HEK293 (cell line): ENCODE measurements at regions not wholly inside any gene's neighbourhood (a gene's known extent, or its start where the extent isn't known, plus 50 kb on each side); places are given as distances from the start of the nearest gene placed in this dataset.
A peak's percentile ranks its signal among the peaks of the same experiment; 100 is the strongest.
"Not testable (repeated sequence)": the region's sequence is repeated elsewhere in the genome, so short reads cannot be mapped to it uniquely, and the experiment has no call there.

Experiments used
- CTCF ChIA-PET: fragments of 350-600 bp; formaldehyde crosslinking; extraction: SDS; loops from one replicate; lab custom pipeline; 2021; ENCODE audit warnings: antibody characterized with exemption; lab: Yijun Ruan, JAX
- POLR2A ChIA-PET: fragments of 300-600 bp; formaldehyde crosslinking; extraction: SDS; loops from one replicate; lab custom pipeline; 2020; ENCODE audit warnings: antibody characterized with exemption, inconsistent platforms; lab: Yijun Ruan, JAX
- H3K27ac ChIP-seq: fragments of 200-500 bp; sonication (Bioruptor generic); 2 replicates; pipeline ENCODE4 v1.5.1; 2014; ENCODE audit warnings: low read depth, low read length, control low read depth, inconsistent platforms; ENCODE audit errors: extremely low read depth
- H3K36me3 ChIP-seq, 2 experiments: fragments of 200-500 bp in 1 of 2; sonication (Bioruptor generic) in 1 of 2; 1 replicate in 1 of 2; 2 replicates in 1 of 2; pipeline ENCODE4 v1.5.1; 2014 to 2017; ENCODE audit warnings: inconsistent platforms in 2 of 2, low read length in 2 of 2; ENCODE audit not compliant: control insufficient read depth in 2 of 2, insufficient read depth in 1 of 2
- H3K4me1 ChIP-seq: fragments of 200-500 bp; sonication (Bioruptor generic); 2 replicates; pipeline ENCODE4 v1.5.1; 2014; ENCODE audit warnings: mild to moderate bottlenecking, low read length, inconsistent platforms; ENCODE audit not compliant: control insufficient read depth, insufficient read depth
- H3K4me3 ChIP-seq: 2 replicates; pipeline ENCODE4 v1.5.1; 2011; ENCODE audit warnings: low read depth, mild to moderate bottlenecking, control low read depth, low read length, moderate library complexity
- H3K9me3 ChIP-seq: fragments of 200-500 bp; sonication (Bioruptor generic); 2 replicates; pipeline ENCODE4 v1.5.1; 2014; ENCODE audit warnings: low read depth, low read length, inconsistent platforms; ENCODE audit not compliant: control insufficient read depth, insufficient read depth
- OVOL3 ChIP-seq: fragments of 450-650 bp; formaldehyde crosslinking; IDR thresholded peaks from 2 replicates; pipeline ENCODE4 v1.5.1; 2016; ENCODE audit warnings: missing biosample characterization, missing genetic modification characterization
- ZIC2 ChIP-seq: fragments of 450-650 bp; formaldehyde crosslinking; IDR thresholded peaks from 2 replicates; pipeline ENCODE4 v1.5.1; 2016; ENCODE audit warnings: missing biosample characterization, missing genetic modification characterization
- ZNF112 ChIP-seq: fragments of 450-650 bp; formaldehyde crosslinking; IDR thresholded peaks from 2 replicates; pipeline ENCODE4 v1.5.0; 2017; ENCODE audit warnings: missing biosample characterization, missing genetic modification characterization
- ZNF133 ChIP-seq: fragments of 450-650 bp; formaldehyde crosslinking; IDR thresholded peaks from 2 replicates; pipeline ENCODE4 v1.5.1; 2016; ENCODE audit warnings: missing biosample characterization, missing genetic modification characterization
- ZNF146 ChIP-seq: fragments of 450-650 bp; formaldehyde crosslinking; IDR thresholded peaks from 2 replicates; pipeline ENCODE4 v1.5.1; 2016; ENCODE audit warnings: missing biosample characterization, missing genetic modification characterization
- ZNF16 ChIP-seq: fragments of 450-650 bp; formaldehyde crosslinking; IDR thresholded peaks from 2 replicates; pipeline ENCODE4 v1.5.1; 2016; ENCODE audit warnings: low read depth, missing biosample characterization, missing genetic modification characterization
- ZNF174 ChIP-seq: fragments of 450-650 bp; formaldehyde crosslinking; IDR thresholded peaks from 2 replicates; pipeline ENCODE4 v1.5.0; 2017; ENCODE audit warnings: missing biosample characterization, mild to moderate bottlenecking, missing genetic modification characterization
- ZNF211 ChIP-seq: fragments of 450-650 bp; formaldehyde crosslinking; IDR thresholded peaks from 2 replicates; pipeline ENCODE4 v1.5.1; 2016; ENCODE audit warnings: low read depth, missing biosample characterization, missing genetic modification characterization
- ZNF214 ChIP-seq: fragments of 450-650 bp; formaldehyde crosslinking; IDR thresholded peaks from 2 replicates; pipeline ENCODE4 v1.5.1; 2017; ENCODE audit warnings: missing biosample characterization, mild to moderate bottlenecking, missing genetic modification characterization, borderline replicate concordance
- ZNF362 ChIP-seq: fragments of 450-650 bp; formaldehyde crosslinking; IDR thresholded peaks from 2 replicates; pipeline ENCODE4 v1.5.1; 2016; ENCODE audit warnings: missing biosample characterization, missing genetic modification characterization
- ZNF449 ChIP-seq: fragments of 450-650 bp; formaldehyde crosslinking; IDR thresholded peaks from 2 replicates; pipeline ENCODE4 v1.5.1; 2017; ENCODE audit warnings: missing biosample characterization, mild to moderate bottlenecking, missing genetic modification characterization, moderate library complexity
- ZNF473 ChIP-seq: fragments of 450-650 bp; formaldehyde crosslinking; IDR thresholded peaks from 2 replicates; pipeline ENCODE4 v1.5.1; 2017; ENCODE audit warnings: missing biosample characterization, missing genetic modification characterization
- ZNF513 ChIP-seq: fragments of 450-650 bp; IDR thresholded peaks from 2 replicates; pipeline ENCODE4 v1.5.1; 2018; ENCODE audit warnings: missing biosample characterization, missing genetic modification characterization
- ZNF548 ChIP-seq: fragments of 450-650 bp; formaldehyde crosslinking; IDR thresholded peaks from 2 replicates; pipeline ENCODE4 v1.5.1; 2016; ENCODE audit warnings: missing biosample characterization, missing genetic modification characterization
- ZNF558 ChIP-seq: fragments of 450-650 bp; formaldehyde crosslinking; IDR thresholded peaks from 2 replicates; pipeline ENCODE4 v1.5.1; 2016; ENCODE audit warnings: missing biosample characterization, missing genetic modification characterization
- ZNF792 ChIP-seq: fragments of 450-650 bp; formaldehyde crosslinking; IDR thresholded peaks from 2 replicates; pipeline ENCODE4 v1.5.1; 2016; ENCODE audit warnings: missing biosample characterization, missing genetic modification characterization
- TF ChIP-seq, protein P1 (sequence below): fragments of 450-650 bp; formaldehyde crosslinking; IDR thresholded peaks from 2 replicates; pipeline ENCODE4 v1.5.1; 2017; ENCODE audit warnings: missing biosample characterization, missing genetic modification characterization
- TF ChIP-seq, protein P2 (sequence below): fragments of 450-650 bp; formaldehyde crosslinking; IDR thresholded peaks from 2 replicates; pipeline ENCODE4 v1.5.1; 2016; ENCODE audit warnings: missing biosample characterization, missing genetic modification characterization

DNA sequence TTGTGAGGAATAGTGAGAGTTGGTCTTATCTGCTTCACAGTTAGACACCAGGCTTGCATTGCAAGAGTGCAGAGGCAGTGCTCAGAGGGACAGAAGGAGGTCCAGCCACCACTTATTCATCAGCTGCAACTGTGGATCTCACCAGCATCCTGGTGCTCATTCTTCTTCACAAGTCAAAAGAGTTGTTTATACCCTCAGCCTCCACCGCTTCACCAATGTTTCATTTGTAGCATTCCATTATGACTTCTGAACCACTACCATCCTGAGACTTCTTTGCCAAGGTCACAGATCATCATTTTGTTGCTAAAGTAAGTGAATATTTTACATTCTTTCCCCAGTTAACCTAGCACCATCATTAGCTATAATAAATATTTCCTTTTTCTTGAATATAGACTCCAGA lies 230.5 kb upstream of the KITLG start:
- TF ChIP-seq ZNF112 (no peak), ZNF548 (tag by site-specific recombination) (no peak), ZNF211 (no peak), ZNF133 (tag by site-specific recombination) (peak; percentile 36; the same call in 1 of the 2 replicates), ZNF362 (tag by site-specific recombination) (no peak), ZIC2 (no peak), ZNF16 (no peak), ZNF513 (tag by site-specific recombination) (no peak)
- Histone ChIP-seq H3K27ac (no peak overlapping the region), H3K36me3 (no peaks in the 10 kb centered on the region), H3K9me3 (no peaks in the 10 kb centered on the region), H3K4me1 (no peaks in the 10 kb centered on the region), H3K4me3 (no peak overlapping the region)
- POLR2A ChIA-PET = no interaction called here
- CTCF ChIA-PET = interaction anchor here (0.7 kb wide), 1 partner anchor 658 kb away, joined by 3 read pairs; no protein-coding TSS in a partner anchor

GRCh38 chr12:88809841-88810240 lies 229.6 kb upstream of the KITLG start:
- H3K9me3 ChIP-seq, H3K27ac ChIP-seq, POLR2A ChIA-PET, H3K4me1 ChIP-seq, H3K36me3 ChIP-seq, CTCF ChIA-PET, H3K4me3 ChIP-seq: not testable (repeated sequence)
- TF ChIP-seq, protein P1, sequence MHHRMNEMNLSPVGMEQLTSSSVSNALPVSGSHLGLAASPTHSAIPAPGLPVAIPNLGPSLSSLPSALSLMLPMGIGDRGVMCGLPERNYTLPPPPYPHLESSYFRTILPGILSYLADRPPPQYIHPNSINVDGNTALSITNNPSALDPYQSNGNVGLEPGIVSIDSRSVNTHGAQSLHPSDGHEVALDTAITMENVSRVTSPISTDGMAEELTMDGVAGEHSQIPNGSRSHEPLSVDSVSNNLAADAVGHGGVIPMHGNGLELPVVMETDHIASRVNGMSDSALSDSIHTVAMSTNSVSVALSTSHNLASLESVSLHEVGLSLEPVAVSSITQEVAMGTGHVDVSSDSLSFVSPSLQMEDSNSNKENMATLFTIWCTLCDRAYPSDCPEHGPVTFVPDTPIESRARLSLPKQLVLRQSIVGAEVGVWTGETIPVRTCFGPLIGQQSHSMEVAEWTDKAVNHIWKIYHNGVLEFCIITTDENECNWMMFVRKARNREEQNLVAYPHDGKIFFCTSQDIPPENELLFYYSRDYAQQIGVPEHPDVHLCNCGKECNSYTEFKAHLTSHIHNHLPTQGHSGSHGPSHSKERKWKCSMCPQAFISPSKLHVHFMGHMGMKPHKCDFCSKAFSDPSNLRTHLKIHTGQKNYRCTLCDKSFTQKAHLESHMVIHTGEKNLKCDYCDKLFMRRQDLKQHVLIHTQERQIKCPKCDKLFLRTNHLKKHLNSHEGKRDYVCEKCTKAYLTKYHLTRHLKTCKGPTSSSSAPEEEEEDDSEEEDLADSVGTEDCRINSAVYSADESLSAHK = peak; percentile 47; the same call in 1 of the 2 replicates

GRCh38 chr12:88805692-88806091 lies 225.4 kb upstream of the KITLG start:
- CTCF ChIA-PET = interaction anchor here (0.6 to 1.3 kb wide), 4 partner anchors 11 to 704 kb away, joined by 3 to 5 read pairs (median 3); no protein-coding TSS in a partner anchor
- no peaks in the 10 kb centered on the region for H3K4me1 ChIP-seq
- H3K36me3 ChIP-seq = no peaks in the 10 kb centered on the region
- no peak overlapping the region for H3K4me3 ChIP-seq
- POLR2A ChIA-PET = no interaction called here
- H3K27ac ChIP-seq = no peak overlapping the region
- H3K9me3 ChIP-seq = no peaks in the 10 kb centered on the region
- no peak for TF ChIP-seq ZNF558

- no peaks in the 10 kb centered on the region for H3K4me1 ChIP-seq
- no peaks in the 10 kb centered on the region for H3K36me3 ChIP-seq
- CTCF ChIA-PET = interaction anchor here (0.6 to 1.3 kb wide), 3 partner anchors 11 to 295 kb away, joined by 3 to 5 read pairs (median 3); no protein-coding TSS in a partner anchor
- POLR2A ChIA-PET = no interaction called here
- H3K9me3 ChIP-seq = no peaks in the 10 kb centered on the region
- H3K4me3 ChIP-seq = no peak overlapping the region
- no peak overlapping the region for H3K27ac ChIP-seq
- TF ChIP-seq ZNF174 = no peak
- TF ChIP-seq ZNF449 (tag by site-specific recombination) = no peak
- TF ChIP-seq, protein P2, sequence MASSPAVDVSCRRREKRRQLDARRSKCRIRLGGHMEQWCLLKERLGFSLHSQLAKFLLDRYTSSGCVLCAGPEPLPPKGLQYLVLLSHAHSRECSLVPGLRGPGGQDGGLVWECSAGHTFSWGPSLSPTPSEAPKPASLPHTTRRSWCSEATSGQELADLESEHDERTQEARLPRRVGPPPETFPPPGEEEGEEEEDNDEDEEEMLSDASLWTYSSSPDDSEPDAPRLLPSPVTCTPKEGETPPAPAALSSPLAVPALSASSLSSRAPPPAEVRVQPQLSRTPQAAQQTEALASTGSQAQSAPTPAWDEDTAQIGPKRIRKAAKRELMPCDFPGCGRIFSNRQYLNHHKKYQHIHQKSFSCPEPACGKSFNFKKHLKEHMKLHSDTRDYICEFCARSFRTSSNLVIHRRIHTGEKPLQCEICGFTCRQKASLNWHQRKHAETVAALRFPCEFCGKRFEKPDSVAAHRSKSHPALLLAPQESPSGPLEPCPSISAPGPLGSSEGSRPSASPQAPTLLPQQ (tag by site-specific recombination) = no peak
- TF ChIP-seq OVOL3 (tag by site-specific recombination) = no peak
- TF ChIP-seq ZNF146 (tag by site-specific recombination) = no peak
- no peak for TF ChIP-seq ZNF473 (tag by site-specific recombination)
- TF ChIP-seq ZNF792 (tag by site-specific recombination) = no peak
- TF ChIP-seq ZNF214 (tag by site-specific recombination) = no peak
- TF ChIP-seq, protein P1 = no peak
These were observed 225.0 kb upstream of the KITLG start for GRCh38 chr12:88805286-88805685.
